WTC11 (cell line): ENCODE measurements at regions not wholly inside any gene's neighbourhood (a gene's known extent, or its start where the extent isn't known, plus 50 kb on each side); places are given as distances from the start of the nearest gene placed in this dataset.

Experiments
- ATAC-seq: fragments of 200-7000 bp; cut with Tn5 transposase; 2 replicates; pipeline ENCODE4 v1.10.0; 2021; ENCODE audit warnings: mild to moderate bottlenecking, moderate library complexity
- CTCF ChIA-PET: fragments of 300-600 bp; sonication (Branson Sonifier 250); formaldehyde crosslinking; loops from one replicate; lab custom pipeline; 2021; ENCODE audit warnings: antibody characterized with exemption; lab: Charles Lee
- POLR2A ChIA-PET: fragments of 350-600 bp; sonication (Branson Sonifier 250); formaldehyde crosslinking; loops from one replicate; lab custom pipeline; 2021; ENCODE audit warnings: antibody characterized with exemption; lab: Charles Lee
- DNase-seq: peaks from one replicate; pipeline ENCODE4 v3.0.0; 2021; ENCODE audit warnings: low spot score
- H3K27ac Mint-ChIP-seq: 2 replicates; pipeline ENCODE4 v1.8.0; 2021; ENCODE audit warnings: mixed read lengths
- H3K27me3 Mint-ChIP-seq: 2 replicates; pipeline ENCODE4 v1.8.0; 2021; ENCODE audit warnings: low read depth, mild to moderate bottlenecking, moderate library complexity, mixed read lengths
- H3K36me3 Mint-ChIP-seq: 2 replicates; pipeline ENCODE4 v1.8.0; 2021; ENCODE audit warnings: mixed read lengths
- H3K4me1 Mint-ChIP-seq: 2 replicates; pipeline ENCODE4 v1.8.0; 2022; ENCODE audit warnings: mixed read lengths
- H3K4me3 Mint-ChIP-seq: 2 replicates; pipeline ENCODE4 v1.8.0; 2021; ENCODE audit warnings: mild to moderate bottlenecking, moderate library complexity, mixed read lengths
- H3K9me3 Mint-ChIP-seq: 2 replicates; pipeline ENCODE4 v1.8.0; 2021; ENCODE audit warnings: mixed read lengths
- ELF4 ChIP-seq: sonication (generic); formaldehyde crosslinking; IDR thresholded peaks from 2 replicates; pipeline ENCODE4 v1.8.1; 2022; ENCODE audit warnings: low read depth, mild to moderate bottlenecking, moderate library complexity, missing genetic modification reagents
- NFYB ChIP-seq: sonication (generic); formaldehyde crosslinking; conservative IDR thresholded peaks from 2 replicates; pipeline ENCODE4 v1.8.0; 2022; ENCODE audit warnings: low read depth, missing genetic modification reagents
- SOX15 ChIP-seq: fragments of 250-450 bp; sonication (Bioruptor Pico); IDR thresholded peaks from 2 replicates; pipeline ENCODE4 v1.9.0; 2021; ENCODE audit warnings: mild to moderate bottlenecking
- SP1 ChIP-seq: sonication (generic); formaldehyde crosslinking; conservative IDR thresholded peaks from 2 replicates; pipeline ENCODE4 v1.8.1; 2022; ENCODE audit warnings: missing genetic modification reagents
- TCF7 ChIP-seq: sonication (generic); formaldehyde crosslinking; IDR thresholded peaks from 2 replicates; pipeline ENCODE4 v1.8.0; 2022; ENCODE audit warnings: mild to moderate bottlenecking, low read depth, missing genetic modification reagents, moderate library complexity
- ZNF121 ChIP-seq: sonication (generic); formaldehyde crosslinking; IDR thresholded peaks from 2 replicates; pipeline ENCODE4 v1.8.0; 2023; ENCODE audit warnings: missing genetic modification reagents
- TF ChIP-seq, protein P1 (sequence below): sonication (generic); formaldehyde crosslinking; IDR thresholded peaks from 2 replicates; pipeline ENCODE4 v1.8.0; 2023; ENCODE audit warnings: missing genetic modification reagents, mild to moderate bottlenecking, borderline replicate concordance
- TF ChIP-seq, protein P2 (sequence below): fragments of 250-450 bp; sonication (Bioruptor Pico); IDR thresholded peaks from 2 replicates; pipeline ENCODE4 v1.9.0; 2021; ENCODE audit warnings: mild to moderate bottlenecking, borderline replicate concordance
- TF ChIP-seq, protein P3 (sequence below): fragments of 250-450 bp; sonication (Bioruptor Pico); IDR thresholded peaks from 2 replicates; pipeline ENCODE4 v1.9.0; 2021; ENCODE audit warnings: moderate library complexity, mild to moderate bottlenecking, inconsistent platforms, borderline replicate concordance
- TF ChIP-seq, protein P4 (sequence below): sonication (generic); formaldehyde crosslinking; IDR thresholded peaks from 2 replicates; pipeline ENCODE4 v1.8.0; 2022; ENCODE audit warnings: mild to moderate bottlenecking, missing genetic modification reagents
- TF ChIP-seq, protein P5 (sequence below): sonication (generic); formaldehyde crosslinking; IDR thresholded peaks from 2 replicates; pipeline ENCODE4 v1.8.1; 2022; ENCODE audit warnings: low read depth, mild to moderate bottlenecking, moderate library complexity, missing genetic modification reagents, borderline replicate concordance
- TF ChIP-seq, protein P6 (sequence below): sonication (generic); formaldehyde crosslinking; IDR thresholded peaks from 2 replicates; pipeline ENCODE4 v1.8.0; 2022; ENCODE audit warnings: mild to moderate bottlenecking, missing genetic modification reagents

DNA sequence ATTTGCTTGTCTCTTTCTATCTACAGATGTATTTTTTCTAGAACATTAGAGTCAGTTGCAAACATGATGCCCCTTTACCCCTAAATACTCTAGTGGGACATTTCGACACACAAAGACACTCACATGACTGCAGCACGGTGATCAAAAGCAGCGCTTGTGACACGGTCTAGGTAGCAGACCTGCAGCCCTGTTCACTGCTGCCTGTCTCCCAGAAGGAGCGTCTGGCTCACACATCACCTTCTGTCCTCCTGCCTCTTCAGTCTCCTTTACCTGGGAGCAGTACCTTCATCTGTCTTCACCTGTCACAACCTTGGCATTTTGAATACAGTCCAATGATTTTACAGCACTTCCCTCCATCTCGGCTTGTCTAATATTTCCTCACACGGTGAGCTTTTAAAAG lies 51.9 kb upstream of the SH3PXD2B start (continued):
- TF ChIP-seq, protein P1, sequence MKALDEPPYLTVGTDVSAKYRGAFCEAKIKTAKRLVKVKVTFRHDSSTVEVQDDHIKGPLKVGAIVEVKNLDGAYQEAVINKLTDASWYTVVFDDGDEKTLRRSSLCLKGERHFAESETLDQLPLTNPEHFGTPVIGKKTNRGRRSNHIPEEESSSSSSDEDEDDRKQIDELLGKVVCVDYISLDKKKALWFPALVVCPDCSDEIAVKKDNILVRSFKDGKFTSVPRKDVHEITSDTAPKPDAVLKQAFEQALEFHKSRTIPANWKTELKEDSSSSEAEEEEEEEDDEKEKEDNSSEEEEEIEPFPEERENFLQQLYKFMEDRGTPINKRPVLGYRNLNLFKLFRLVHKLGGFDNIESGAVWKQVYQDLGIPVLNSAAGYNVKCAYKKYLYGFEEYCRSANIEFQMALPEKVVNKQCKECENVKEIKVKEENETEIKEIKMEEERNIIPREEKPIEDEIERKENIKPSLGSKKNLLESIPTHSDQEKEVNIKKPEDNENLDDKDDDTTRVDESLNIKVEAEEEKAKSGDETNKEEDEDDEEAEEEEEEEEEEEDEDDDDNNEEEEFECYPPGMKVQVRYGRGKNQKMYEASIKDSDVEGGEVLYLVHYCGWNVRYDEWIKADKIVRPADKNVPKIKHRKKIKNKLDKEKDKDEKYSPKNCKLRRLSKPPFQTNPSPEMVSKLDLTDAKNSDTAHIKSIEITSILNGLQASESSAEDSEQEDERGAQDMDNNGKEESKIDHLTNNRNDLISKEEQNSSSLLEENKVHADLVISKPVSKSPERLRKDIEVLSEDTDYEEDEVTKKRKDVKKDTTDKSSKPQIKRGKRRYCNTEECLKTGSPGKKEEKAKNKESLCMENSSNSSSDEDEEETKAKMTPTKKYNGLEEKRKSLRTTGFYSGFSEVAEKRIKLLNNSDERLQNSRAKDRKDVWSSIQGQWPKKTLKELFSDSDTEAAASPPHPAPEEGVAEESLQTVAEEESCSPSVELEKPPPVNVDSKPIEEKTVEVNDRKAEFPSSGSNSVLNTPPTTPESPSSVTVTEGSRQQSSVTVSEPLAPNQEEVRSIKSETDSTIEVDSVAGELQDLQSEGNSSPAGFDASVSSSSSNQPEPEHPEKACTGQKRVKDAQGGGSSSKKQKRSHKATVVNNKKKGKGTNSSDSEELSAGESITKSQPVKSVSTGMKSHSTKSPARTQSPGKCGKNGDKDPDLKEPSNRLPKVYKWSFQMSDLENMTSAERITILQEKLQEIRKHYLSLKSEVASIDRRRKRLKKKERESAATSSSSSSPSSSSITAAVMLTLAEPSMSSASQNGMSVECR (CRISPR knock-in tag), result no peak
- no peak for TF ChIP-seq TCF7 (CRISPR knock-in tag)
- TF ChIP-seq, protein P2, sequence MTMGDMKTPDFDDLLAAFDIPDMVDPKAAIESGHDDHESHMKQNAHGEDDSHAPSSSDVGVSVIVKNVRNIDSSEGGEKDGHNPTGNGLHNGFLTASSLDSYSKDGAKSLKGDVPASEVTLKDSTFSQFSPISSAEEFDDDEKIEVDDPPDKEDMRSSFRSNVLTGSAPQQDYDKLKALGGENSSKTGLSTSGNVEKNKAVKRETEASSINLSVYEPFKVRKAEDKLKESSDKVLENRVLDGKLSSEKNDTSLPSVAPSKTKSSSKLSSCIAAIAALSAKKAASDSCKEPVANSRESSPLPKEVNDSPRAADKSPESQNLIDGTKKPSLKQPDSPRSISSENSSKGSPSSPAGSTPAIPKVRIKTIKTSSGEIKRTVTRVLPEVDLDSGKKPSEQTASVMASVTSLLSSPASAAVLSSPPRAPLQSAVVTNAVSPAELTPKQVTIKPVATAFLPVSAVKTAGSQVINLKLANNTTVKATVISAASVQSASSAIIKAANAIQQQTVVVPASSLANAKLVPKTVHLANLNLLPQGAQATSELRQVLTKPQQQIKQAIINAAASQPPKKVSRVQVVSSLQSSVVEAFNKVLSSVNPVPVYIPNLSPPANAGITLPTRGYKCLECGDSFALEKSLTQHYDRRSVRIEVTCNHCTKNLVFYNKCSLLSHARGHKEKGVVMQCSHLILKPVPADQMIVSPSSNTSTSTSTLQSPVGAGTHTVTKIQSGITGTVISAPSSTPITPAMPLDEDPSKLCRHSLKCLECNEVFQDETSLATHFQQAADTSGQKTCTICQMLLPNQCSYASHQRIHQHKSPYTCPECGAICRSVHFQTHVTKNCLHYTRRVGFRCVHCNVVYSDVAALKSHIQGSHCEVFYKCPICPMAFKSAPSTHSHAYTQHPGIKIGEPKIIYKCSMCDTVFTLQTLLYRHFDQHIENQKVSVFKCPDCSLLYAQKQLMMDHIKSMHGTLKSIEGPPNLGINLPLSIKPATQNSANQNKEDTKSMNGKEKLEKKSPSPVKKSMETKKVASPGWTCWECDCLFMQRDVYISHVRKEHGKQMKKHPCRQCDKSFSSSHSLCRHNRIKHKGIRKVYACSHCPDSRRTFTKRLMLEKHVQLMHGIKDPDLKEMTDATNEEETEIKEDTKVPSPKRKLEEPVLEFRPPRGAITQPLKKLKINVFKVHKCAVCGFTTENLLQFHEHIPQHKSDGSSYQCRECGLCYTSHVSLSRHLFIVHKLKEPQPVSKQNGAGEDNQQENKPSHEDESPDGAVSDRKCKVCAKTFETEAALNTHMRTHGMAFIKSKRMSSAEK (CRISPR knock-in tag), result no peak
- TF ChIP-seq, protein P3, sequence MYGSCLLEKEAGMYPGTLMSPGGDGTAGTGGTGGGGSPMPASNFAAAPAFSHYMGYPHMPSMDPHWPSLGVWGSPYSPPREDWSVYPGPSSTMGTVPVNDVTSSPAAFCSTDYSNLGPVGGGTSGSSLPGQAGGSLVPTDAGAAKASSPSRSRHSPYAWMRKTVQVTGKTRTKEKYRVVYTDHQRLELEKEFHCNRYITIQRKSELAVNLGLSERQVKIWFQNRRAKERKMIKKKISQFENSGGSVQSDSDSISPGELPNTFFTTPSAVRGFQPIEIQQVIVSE (CRISPR knock-in tag), result no peak
- TF ChIP-seq, all 79 proteins: peak for 0

DNA sequence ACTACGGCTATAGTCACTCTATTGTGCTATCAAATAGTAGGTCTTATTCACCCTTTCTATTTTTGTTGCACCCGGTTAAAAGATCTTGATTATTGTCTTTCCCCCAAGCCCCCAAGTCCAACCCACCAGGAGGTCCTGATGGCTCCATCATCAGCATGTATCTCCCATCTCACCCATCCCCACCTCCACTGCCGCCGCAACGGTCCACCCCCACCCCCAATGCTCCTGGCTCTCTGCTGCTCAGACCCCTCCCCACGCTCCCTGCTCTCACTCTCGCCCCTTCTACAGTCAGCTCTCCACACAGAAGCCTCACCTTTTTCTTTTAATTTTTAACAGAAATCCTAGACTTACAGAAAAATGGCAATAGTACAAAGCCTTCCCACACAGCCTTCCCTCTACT lies 51.5 kb upstream of the SH3PXD2B start:
- DNase-seq, result no peak
- Mint-ChIP-seq H3K27me3 (peaks cover 26% of the 10 kb centered on the region), H3K27ac (no peak overlapping the region), H3K36me3 (no peaks in the 10 kb centered on the region)
- CTCF ChIA-PET, result no interaction called here
- POLR2A ChIA-PET, result no interaction called here
- TF ChIP-seq ZNF121 (CRISPR knock-in tag), result no peak
- TF ChIP-seq, protein P4, sequence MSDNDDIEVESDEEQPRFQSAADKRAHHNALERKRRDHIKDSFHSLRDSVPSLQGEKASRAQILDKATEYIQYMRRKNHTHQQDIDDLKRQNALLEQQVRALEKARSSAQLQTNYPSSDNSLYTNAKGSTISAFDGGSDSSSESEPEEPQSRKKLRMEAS (CRISPR knock-in tag), result no peak
- no peak for TF ChIP-seq ELF4
- TF ChIP-seq, protein P5, sequence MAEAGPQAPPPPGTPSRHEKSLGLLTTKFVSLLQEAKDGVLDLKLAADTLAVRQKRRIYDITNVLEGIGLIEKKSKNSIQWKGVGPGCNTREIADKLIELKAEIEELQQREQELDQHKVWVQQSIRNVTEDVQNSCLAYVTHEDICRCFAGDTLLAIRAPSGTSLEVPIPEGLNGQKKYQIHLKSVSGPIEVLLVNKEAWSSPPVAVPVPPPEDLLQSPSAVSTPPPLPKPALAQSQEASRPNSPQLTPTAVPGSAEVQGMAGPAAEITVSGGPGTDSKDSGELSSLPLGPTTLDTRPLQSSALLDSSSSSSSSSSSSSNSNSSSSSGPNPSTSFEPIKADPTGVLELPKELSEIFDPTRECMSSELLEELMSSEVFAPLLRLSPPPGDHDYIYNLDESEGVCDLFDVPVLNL (CRISPR knock-in tag), result no peak
- TF ChIP-seq NFYB (CRISPR knock-in tag), result no peak
- TF ChIP-seq, protein P6, sequence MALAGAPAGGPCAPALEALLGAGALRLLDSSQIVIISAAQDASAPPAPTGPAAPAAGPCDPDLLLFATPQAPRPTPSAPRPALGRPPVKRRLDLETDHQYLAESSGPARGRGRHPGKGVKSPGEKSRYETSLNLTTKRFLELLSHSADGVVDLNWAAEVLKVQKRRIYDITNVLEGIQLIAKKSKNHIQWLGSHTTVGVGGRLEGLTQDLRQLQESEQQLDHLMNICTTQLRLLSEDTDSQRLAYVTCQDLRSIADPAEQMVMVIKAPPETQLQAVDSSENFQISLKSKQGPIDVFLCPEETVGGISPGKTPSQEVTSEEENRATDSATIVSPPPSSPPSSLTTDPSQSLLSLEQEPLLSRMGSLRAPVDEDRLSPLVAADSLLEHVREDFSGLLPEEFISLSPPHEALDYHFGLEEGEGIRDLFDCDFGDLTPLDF (CRISPR knock-in tag), result no peak
- TF ChIP-seq SOX15 (CRISPR knock-in tag), result no peak
- TF ChIP-seq SP1, result no peak
- TF ChIP-seq, all 79 proteins: peak for 0
- ATAC-seq, result no peak
- H3K4me1 Mint-ChIP-seq, result peaks cover 8% of the 10 kb centered on the region
- H3K4me3 Mint-ChIP-seq, result no peak overlapping the region
- peaks cover 8% of the 10 kb centered on the region; the same call in 1 of the 2 replicates for H3K9me3 Mint-ChIP-seq
